ENCODE measurements at regions not wholly inside any gene's neighbourhood (a gene's known extent, or its start where the extent isn't known, plus 50 kb on each side); places are given as distances from the start of the nearest gene placed in this dataset.

DNA sequence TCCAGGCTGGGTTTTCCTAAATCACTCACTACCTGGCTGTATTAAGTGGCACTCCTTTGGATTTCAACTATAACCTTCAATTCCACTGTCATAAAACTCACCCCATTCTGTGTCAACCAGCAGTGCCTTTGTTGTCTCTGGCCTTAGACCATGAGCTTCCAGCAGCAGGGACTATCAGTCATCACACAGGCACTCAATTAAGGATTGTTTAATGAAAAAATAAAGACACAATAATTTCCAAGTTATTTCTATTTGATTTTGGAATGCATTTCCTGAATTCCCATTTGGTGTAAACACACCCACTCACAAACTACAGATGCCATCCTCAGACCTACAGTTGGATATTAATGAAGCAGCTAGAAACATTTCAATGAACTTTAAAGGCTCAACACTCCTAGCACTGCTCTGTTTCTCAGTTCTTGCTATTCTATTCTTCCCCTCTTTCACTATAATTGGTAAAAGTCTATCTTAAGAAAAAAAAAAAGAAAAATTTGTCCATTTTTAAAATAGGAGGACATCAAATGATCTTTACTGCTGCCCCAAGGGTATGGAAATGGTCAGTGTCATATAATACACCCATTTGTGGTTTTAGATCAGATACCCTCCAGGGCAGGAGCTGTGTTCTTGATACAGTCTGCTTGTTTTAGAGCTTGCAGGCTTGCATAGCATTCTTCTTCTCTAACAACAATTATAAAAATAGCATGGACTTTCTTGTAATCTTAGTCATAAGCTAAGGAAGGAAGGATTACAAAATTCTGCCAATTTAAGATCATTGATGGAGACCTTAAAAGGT, 156.4 kb downstream of the PTGER3 start:
- no peak for DNase-seq (ENCODE audit: low spot score)

DNA sequence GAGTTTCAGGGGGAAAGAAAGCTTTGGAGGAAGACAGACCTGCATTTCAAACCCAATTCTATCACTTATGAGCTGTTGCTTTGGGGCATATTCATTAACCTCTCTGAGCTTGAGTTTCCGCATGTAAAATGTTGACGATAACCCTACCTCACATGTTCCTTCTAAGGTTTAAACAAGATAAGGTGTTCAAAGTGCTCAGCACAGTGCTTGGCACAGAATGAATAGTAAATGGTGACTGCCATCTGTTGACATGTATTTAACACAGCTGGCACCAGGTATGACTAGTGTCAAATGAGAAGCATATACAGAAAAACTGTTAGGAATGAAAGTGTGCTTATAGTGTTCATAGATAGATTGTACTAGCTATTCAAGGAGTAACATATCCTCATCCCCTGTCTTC, 155.5 kb downstream of the PTGER3 start:
- DNase-seq (ENCODE audit: low spot score) = no peak

DNA sequence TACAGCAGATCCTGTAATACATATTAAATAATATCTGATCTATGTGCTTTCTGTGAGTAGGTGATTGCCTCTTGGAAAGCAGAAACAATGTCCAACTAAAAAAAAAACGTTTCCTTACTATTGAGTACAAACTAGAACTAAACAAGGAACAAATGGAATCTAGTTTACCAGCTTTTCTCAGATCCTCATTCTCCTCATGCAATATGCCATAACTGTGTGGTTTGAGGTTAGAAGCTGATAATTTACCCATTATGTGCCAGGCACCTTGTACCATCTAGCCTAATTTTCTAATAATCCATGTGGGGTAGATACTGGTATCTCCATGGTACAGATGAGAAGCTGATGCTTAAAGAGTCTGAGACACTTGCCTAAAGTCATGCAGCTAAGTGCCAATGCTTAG, 154.7 kb downstream of the PTGER3 start:
- no peak for DNase-seq (ENCODE audit: low spot score)

DNA sequence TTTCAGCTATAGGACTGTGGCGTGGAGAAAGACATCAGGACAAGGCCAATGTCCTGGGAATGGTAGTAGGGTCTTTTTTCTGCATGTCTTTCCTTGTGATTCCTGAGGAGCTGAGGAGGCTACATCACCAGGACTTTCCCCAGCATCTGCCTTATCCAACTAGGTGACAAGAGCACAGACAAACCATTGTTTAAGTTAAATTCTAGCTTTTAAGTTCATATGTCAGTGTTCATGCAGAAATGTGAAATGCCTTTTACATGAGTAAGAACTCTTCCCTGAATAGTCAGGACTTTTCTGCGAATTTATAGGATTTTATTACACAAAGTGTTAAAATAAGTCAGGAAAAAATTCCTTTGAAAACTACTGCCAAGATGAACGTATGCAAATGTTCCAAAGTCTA, 154.2 kb downstream of the PTGER3 start:
- DNase-seq (ENCODE audit: low spot score) = no peak

GRCh38 chr1:70895531-70895930, 152.1 kb downstream of the PTGER3 start:
- DNase-seq (ENCODE audit: low spot score) = no peak

DNA sequence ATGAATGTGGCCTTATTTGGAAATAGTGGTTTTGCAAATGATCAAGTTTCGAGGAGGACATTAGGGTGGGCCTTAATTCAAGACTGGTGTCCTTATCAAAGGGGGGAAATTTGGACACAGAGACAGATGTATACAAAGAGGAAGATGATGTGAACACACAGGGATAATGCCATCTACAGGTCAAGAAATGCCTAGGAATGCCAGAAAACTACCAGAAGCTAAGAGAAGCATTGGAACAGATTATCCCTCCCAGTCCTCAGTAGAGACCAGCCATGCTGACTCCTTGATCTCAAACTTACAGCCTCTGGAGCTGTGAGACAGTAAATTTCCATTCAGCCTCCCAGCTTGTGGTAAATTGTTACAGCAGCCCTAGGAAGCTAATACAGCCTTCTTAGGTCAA, 151.4 kb downstream of the PTGER3 start:
- DNase-seq (ENCODE audit: low spot score) = no peak

DNA sequence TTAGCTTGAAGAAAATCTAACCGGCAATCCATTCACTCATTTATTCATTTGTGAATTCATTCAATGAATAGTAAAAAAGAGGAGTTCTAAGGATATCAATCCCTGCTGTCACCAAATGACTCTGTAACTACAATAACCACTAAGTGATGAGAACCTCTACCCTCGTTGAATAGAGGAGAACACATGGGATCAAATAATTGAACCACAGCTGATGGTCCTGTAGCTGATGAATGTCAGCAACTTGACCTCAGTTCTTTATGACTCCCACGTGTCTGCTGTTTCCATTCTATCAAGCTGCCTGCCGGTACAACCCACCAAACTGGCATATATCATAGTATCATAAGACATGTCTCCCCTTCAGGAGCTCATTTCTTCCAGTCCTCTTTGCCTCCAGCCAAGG, 150.3 kb downstream of the PTGER3 start:
- DNase-seq (ENCODE audit: low spot score) = no peak

DNA sequence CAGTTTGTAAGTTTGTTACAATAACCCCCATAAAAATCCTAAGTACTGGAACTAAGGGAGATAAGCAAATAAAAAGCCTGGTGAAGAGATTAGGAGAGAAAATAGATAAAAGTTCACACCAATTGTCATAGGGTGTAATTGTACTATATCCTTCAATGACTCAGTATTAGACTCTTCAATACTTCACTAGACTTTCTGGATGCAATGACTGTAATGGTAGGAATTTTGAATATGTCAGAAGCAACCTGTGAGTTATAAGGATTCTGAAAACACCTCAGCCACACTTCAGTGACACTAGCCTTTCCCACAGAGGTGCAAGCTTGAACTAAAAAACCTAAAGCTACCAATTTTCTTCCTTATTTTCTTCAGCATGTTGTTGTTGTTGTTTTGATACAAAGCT, 147.9 kb downstream of the PTGER3 start:
- no peak for DNase-seq (ENCODE audit: low spot score)

DNA sequence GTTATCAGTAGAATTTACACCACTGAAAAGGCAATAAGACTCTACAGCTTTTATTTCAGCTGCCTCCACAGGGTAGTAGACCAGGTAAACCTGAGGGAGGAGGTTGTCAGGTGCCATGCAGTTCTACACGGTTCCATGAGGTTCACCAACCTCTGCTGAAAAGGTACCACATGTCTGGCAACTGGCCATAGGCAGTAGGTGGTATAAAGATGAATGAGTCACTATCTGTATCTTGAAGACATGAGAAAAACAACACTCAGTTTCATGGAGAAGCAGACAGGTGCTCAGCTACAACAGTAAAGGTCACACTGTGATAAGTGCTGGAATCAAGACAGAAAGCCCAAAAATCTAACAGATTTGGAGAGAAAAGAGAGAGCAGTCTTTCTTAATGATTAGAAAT, 145.4 kb downstream of the PTGER3 start:
- DNase-seq (ENCODE audit: low spot score) = no peak

DNA sequence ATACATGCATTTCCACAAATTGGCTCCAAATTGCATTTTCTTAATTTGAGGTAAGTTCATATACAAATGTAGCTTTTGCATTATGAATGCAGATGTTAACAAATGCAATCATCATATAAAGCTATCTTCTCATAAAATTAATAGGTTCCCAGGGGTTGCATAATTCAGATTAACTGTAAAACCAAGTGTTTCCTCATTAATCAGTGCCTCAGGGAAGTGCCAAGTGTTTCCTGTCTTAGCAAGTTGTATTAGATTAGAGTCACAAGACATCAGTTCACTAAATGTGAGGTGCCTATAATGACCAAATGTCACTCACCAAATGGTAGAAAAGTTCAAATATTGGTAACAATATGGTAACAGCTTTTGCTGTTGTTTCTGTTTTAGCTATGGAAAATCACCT, 140.8 kb downstream of the PTGER3 start:
- no peak for DNase-seq (ENCODE audit: low spot score)

GRCh38 chr1:70907563-70908310, 139.9 kb downstream of the PTGER3 start:
- no peak for DNase-seq (ENCODE audit: low spot score)

DNA sequence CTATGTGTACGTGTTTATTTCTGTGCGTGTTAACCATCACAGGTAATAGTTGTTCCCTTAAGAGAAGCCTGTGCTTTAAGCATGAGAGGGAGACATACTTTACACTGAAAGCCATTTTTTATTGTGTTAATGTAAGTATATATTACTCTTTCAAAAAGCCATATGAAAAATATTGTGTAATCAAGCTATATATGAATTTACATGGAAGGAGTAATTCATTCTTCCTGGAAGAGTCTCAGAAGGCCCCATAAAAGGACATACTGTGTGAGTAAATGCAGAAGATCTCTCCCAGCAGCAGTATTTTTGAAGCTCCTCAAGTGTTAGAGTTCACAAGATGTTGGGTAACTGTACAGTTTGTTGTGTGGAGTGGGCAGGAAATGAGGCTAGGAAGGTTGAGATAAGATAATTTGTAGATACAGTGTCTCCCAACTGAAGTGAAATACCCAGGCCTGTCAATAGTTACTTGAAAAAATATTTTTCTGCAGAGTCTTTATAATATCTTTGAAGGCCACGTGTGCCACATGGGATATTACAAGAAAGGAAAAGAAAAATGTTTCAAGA, 138.3 kb downstream of the PTGER3 start:
- no peak for DNase-seq (ENCODE audit: low spot score)

DNA sequence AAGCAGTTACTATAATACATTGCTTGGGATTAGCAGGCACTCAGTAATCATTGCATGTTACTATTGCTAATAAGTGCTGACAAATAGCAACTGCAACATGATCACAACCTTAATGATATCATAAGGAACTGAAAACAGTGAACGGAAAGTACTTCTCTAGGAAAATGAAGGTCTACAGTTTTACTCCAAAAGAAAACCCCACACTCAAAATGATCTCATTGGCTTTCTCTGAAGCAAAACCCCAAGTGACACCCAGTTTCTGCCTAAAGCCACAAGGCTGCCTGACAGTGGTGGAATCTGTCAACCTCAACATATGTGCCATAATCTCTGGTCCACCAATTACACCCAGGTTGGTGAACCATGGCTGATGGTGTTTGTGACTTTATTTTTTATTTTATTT, 137.6 kb downstream of the PTGER3 start:
- no peak for DNase-seq (ENCODE audit: low spot score)

GRCh38 chr1:70911861-70912260, 135.8 kb downstream of the PTGER3 start:
- no peak for DNase-seq (ENCODE audit: low spot score)

- no peak for DNase-seq (ENCODE audit: low spot score)
These were observed 133.4 kb downstream of the PTGER3 start for GRCh38 chr1:70914224-70914623.

DNA sequence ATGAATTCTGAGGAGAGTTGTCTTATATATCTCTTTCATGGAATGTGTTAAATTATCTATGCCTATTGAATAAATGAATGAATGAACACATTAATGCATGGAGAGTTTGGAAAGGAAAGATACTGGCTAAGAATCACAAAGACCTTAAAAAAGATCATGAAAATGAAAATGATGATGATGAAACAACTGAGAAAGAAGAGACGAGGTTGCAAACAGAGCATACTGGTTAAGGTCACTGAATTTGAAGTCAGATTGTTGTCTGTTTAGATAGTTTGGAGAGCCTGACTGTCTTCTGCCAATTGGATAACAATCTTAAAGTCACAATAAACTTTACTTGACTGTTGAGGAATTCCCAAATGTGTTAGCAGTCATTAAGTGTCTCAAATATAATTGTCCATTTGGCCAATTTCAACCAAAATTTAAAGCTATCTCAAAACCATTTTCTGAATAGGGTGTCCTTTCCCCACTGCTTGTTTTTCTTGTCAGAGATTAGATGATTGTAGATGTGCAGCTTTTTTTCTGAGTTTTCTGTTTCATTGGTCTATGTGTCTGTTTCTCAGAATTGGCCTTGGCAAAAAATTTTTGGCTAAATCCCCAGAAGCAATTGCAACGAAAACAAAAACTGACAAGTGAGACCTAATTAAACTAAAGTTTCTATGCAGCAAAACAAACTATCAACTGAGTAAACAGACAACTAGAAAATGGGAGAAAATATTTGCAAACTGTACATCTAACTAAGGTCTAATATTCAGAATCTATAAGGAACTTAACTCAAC, 132.2 kb downstream of the PTGER3 start:
- DNase-seq (ENCODE audit: low spot score) = no peak

DNA sequence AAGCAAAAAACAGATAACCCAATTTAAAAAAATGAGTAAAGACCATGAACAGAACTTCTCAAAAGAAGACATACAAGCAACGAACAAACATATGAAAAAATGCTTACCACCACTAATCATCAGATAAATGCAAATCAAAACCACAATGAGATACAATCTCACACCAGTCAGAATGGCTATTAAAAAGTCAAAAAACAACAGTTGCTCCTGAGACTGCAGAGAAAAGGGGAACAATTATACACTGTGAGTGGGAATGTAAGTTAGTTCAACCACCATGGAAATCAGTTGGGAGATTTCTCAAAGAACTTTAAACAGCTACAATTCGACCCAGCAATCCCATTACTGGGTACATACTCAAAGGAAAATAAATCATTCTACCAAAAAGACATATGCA, 131.6 kb downstream of the PTGER3 start:
- no peak for DNase-seq (ENCODE audit: low spot score)

DNA sequence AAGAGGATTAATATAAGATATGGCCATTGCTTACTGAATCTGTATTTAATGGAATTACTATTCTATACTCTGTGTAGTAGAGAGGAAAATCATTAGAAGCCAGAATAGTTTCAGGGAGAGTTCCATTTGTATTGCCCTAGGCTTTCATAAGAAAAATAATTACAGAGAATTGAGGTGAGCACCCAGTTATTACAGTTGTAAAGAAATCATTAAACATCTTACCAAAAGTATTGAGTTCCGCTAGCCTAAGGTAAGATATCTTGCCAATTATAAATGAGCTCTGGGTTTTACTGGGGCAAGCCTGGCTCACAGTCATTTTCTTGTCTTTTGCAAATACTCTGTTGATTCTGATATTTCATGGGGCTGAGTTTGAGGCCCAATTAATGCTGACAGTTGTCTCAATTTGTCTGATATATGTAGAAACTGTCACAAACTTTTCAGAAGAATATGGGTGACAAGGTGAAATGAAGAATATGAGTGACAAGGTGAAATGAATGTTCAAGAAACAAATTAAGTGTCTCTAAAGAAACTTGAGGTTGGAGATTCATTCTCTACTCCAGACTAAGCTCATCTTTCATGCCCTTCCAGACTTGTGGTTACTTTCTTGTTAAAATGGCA, 127.8 kb downstream of the PTGER3 start:
- no peak for DNase-seq (ENCODE audit: low spot score)

Measured in cerebellar cortex (tissue), 1 donor.